ENCODE measurements at regions not wholly inside any gene's neighbourhood (a gene's known extent, or its start where the extent isn't known, plus 50 kb on each side); places are given as distances from the start of the nearest gene placed in this dataset.

DNA sequence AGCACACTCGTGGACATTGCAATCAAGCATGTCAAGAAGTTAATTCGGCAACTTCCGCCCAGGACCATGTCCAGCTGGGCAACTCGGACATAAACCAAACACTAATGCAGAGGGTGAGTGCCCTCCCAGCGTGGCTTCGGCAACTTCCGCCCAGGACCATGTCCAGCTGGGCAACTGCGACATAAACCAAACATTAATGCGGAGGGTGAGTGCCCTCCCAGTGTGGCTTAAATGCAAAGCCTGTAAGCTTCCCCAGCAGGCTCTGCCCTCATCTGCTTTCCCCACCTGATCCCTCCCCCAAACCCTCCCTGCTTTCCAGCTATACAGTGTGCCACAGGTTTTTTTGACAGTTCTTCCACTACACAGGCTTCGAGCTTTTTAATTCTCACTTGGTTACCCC is 143.4 kb downstream of the PXDC1 start:
- Histone ChIP-seq H2BK5ac (ENCODE audit: low read depth, low read length, poor library complexity, severe bottlenecking) (no peak overlapping the region), H3K79me1 (ENCODE audit: low read depth in 1 of 2, low read length in 2 of 2) (no peaks in the 10 kb centered on the region), H2BK120ac (ENCODE audit: low read depth, low read length) (no peak overlapping the region), H2AFZ (replicated peaks; ENCODE audit: low read length, poor library complexity) (no peak overlapping the region), H4K5ac (ENCODE audit: low read depth, low read length) (no peak overlapping the region), H4K91ac (ENCODE audit: insufficient read depth, low read depth, low read length) (no peak overlapping the region; the same call in 1 of the 2 replicates), H3K14ac (replicated peaks; ENCODE audit: low read depth, low read length) (no peak overlapping the region), H3K4ac (ENCODE audit: low read depth, low read length) (no peak overlapping the region), H3K56ac (ENCODE audit: extremely low read depth, insufficient read depth, low read length) (no peak overlapping the region), H2AK9ac (replicated peaks; ENCODE audit: low read depth, low read length, poor library complexity) (no peak overlapping the region), H3K18ac (ENCODE audit: low read depth, low read length) (no peak overlapping the region), H2BK15ac (ENCODE audit: low read depth, low read length) (no peak overlapping the region), H3K9ac (ENCODE audit: low read depth, low read length) (no peak overlapping the region), H2AK5ac (ENCODE audit: low read depth, low read length) (no peak overlapping the region), H4K8ac (ENCODE audit: low read depth in 2 of 2, low read length in 2 of 2) (no peak overlapping the region), H3K23ac (ENCODE audit: low read depth, low read length) (no peak overlapping the region), H3K27ac (ENCODE audit: insufficient read depth, low read length) (no peak overlapping the region), H3K4me2 (ENCODE audit: low read depth, low read length) (no peak overlapping the region), H3K4me3 (ENCODE audit: insufficient read depth, low read depth, low read length) (no peak overlapping the region), H3K9me3 (ENCODE audit: control insufficient read depth, insufficient read depth, low read length) (no peaks in the 10 kb centered on the region), H3K4me1 (ENCODE audit: control insufficient read depth, insufficient read depth, low read length) (peaks cover 10% of the 10 kb centered on the region), H3K27me3 (ENCODE audit: control insufficient read depth, insufficient read depth, low read length) (peaks cover 46% of the 10 kb centered on the region), H4K20me1 (ENCODE audit: insufficient read depth, low read length) (no peaks in the 10 kb centered on the region), H3K9me1 (ENCODE audit: insufficient read depth, low read length) (peaks cover 5% of the 10 kb centered on the region; the same call in 1 of the 2 replicates), H2BK20ac (ENCODE audit: low read depth, low read length) (no peak overlapping the region), H3K36me3 (ENCODE audit: control insufficient read depth, insufficient read depth, low read length) (no peaks in the 10 kb centered on the region)
- 81% methylated on average over 8 of the region's 10 CpGs; no CpG with 5 or more reads in 1 of the 2 experiments for WGBS, 2 experiments (ENCODE audit: extremely low coverage in 2 of 2, insufficient read length in 1 of 2)
- POLR2A ChIA-PET (ENCODE audit: unreplicated experiment), result no interaction called here
- TF ChIP-seq FOS (IDR thresholded peaks at IDR 0.05; ENCODE audit: low read depth, low read length) (no peak), MAFK (IDR thresholded peaks at IDR 0.05; ENCODE audit: low read depth, low read length) (no peak), RAD21 (IDR thresholded peaks at IDR 0.05; ENCODE audit: low read length) (no peak), MAZ (IDR thresholded peaks at IDR 0.05; ENCODE audit: borderline replicate concordance, low read depth, low read length) (no peak), RFX5 (IDR thresholded peaks at IDR 0.05; ENCODE audit: low read depth, low read length) (no peak), NFE2L2 (IDR thresholded peaks at IDR 0.05; ENCODE audit: low read depth, low read length) (no peak), CHD1 (IDR thresholded peaks at IDR 0.05; ENCODE audit: low read depth, low read length) (no peak), BHLHE40 (IDR thresholded peaks at IDR 0.05; ENCODE audit: low read depth, low read length) (no peak), CEBPB (IDR thresholded peaks at IDR 0.05; ENCODE audit: low read depth, low read length) (no peak), MXI1 (IDR thresholded peaks at IDR 0.05; ENCODE audit: borderline replicate concordance, low read depth, low read length) (no peak), SMC3 (IDR thresholded peaks at IDR 0.05; ENCODE audit: low read depth, low read length) (no peak)
- TF ChIP-seq, protein P1, sequence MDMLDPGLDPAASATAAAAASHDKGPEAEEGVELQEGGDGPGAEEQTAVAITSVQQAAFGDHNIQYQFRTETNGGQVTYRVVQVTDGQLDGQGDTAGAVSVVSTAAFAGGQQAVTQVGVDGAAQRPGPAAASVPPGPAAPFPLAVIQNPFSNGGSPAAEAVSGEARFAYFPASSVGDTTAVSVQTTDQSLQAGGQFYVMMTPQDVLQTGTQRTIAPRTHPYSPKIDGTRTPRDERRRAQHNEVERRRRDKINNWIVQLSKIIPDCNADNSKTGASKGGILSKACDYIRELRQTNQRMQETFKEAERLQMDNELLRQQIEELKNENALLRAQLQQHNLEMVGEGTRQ (IDR thresholded peaks at IDR 0.05; ENCODE audit: low read depth, low read length), result no peak
- TF ChIP-seq, protein P2, sequence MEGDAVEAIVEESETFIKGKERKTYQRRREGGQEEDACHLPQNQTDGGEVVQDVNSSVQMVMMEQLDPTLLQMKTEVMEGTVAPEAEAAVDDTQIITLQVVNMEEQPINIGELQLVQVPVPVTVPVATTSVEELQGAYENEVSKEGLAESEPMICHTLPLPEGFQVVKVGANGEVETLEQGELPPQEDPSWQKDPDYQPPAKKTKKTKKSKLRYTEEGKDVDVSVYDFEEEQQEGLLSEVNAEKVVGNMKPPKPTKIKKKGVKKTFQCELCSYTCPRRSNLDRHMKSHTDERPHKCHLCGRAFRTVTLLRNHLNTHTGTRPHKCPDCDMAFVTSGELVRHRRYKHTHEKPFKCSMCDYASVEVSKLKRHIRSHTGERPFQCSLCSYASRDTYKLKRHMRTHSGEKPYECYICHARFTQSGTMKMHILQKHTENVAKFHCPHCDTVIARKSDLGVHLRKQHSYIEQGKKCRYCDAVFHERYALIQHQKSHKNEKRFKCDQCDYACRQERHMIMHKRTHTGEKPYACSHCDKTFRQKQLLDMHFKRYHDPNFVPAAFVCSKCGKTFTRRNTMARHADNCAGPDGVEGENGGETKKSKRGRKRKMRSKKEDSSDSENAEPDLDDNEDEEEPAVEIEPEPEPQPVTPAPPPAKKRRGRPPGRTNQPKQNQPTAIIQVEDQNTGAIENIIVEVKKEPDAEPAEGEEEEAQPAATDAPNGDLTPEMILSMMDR (conservative IDR thresholded peaks at IDR 0.05; ENCODE audit: low read depth, low read length), result no peak
- in situ Hi-C loops (cut with MboI; ENCODE audit: low sequenced_read_pairs) (no loop called here), intact Hi-C loops (cut with micrococcal nuclease) (no loop called here), dilution Hi-C loops (cut with HindIII; ENCODE audit: low sequenced_read_pairs, unreplicated experiment) (no loop called here)
- BruUV-seq (replicated peaks), result no TSS peak
- DNase-seq (no peak), ATAC-seq (ENCODE audit: low read depth) (no peak)
- CTCF ChIA-PET, result no interaction called here
